ENCODE measurements at regions not wholly inside any gene's neighbourhood (a gene's known extent, or its start where the extent isn't known, plus 50 kb on each side); places are given as distances from the start of the nearest gene placed in this dataset.
A peak's percentile ranks its signal among the peaks of the same experiment; 100 is the strongest.

DNA sequence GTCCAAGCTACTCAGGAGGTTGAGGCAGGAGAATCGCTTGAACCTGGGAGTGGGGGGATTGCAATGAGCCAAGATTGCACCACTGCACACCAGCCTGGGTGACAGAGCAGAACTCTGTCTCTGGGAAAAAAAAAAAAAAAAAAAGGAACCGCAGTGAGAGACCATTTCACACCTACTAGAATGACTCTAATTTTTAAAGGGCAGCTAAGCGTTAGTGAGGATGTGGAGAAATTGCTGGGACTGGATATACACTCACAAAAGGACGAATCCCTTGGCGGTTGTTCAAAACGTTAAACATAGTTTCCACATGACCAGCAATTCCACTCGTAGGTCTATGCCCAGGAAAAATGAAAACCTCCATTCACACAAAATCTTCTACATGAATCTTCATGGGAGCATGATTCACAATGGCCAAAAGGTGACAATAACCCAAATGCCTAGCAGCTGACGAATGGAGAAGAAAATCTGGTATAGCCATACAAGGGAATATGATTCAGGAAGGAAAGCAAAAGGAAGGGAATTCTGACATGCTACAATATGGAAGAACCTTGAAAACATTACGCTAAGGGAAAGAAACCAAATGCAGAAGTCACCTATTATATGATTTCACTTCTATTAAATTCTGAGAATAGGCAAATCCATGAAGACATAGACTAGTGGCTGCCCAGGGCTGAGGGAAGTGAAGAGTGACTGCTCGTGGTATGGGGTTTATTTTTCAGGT is 127.0 kb downstream of the CHSY1 start:
- peak in 1 of 3 donors; percentile 36 for DNase-seq (ENCODE audit: low read depth in 2 of 3, low spot score in 2 of 3)

DNA sequence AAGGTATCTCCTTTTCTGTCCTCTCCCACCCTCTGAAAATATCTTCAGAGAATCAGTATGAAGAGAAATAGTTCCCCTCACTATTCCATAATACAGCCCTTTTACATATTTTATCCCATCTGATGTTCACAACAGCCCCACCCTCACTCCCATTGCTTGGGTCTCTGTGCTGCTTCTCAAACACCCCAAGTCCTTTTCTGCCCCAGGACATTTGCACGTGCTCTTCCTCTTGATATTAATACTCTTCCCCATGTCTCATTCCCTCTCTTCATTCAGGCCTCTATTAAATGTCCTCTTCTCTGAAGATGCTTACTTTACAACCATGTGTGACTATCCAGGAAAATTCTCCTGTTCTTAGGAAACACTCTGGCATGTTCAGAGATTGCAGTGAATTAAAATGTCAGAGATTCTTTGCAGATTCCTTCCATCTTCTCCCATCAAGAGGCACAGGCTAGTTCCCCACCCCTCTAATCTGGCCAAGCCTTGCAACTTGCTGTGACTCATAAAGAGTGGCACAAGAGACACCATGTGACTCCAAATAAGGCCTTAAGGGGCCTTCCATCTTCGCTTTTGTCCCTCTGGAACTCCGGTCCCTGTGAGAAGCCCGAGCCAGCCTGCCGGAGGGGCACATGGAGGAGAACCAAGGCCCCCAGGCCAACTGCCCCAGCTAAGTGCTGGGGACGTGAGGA is 128.5 kb downstream of the CHSY1 start:
- DNase-seq (ENCODE audit: low read depth in 2 of 3, low spot score in 2 of 3), result no peak

DNA sequence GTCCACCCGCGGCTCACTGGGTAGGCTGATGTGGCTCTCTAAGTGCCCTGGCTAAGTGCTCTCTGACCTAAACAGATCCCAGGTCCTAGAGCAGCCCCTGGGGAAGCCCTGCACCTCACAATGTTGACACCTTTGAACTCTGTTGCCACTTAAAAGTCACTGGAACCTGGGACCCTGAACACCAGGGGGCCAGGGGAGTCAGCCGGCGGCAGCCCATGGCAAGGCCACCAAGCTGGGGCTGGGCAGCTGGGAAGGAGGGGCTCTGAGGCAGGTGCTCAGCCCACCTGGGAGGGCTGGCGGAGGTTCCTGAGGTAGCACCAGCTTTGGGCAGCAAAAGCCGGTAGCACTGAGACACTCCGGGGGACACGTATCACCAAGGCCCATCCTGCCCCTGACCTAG is 129.0 kb downstream of the CHSY1 start:
- DNase-seq (ENCODE audit: low read depth in 2 of 3, low spot score in 2 of 3), result no peak

DNA sequence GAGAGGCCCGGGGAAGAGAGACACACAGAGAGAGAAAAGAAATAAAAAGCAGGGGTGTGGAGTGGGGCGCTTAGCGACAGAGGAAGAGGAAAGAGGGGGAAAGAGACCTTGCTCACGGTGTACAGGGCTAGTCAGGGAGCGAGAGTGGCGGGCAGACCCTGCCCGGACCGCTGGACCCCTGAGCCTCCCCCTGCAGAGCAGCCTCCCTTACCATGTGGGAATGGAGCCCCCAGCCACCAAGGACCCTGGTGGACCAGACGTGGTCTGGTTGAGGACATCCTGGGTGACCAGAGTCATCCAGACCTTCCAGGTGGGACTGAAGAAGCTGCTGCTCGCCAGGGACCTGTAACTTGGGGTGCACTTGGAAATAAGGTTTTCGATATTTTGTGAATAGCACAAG is 129.6 kb downstream of the CHSY1 start:
- DNase-seq (ENCODE audit: low read depth in 2 of 3, low spot score in 2 of 3), result no peak

DNA sequence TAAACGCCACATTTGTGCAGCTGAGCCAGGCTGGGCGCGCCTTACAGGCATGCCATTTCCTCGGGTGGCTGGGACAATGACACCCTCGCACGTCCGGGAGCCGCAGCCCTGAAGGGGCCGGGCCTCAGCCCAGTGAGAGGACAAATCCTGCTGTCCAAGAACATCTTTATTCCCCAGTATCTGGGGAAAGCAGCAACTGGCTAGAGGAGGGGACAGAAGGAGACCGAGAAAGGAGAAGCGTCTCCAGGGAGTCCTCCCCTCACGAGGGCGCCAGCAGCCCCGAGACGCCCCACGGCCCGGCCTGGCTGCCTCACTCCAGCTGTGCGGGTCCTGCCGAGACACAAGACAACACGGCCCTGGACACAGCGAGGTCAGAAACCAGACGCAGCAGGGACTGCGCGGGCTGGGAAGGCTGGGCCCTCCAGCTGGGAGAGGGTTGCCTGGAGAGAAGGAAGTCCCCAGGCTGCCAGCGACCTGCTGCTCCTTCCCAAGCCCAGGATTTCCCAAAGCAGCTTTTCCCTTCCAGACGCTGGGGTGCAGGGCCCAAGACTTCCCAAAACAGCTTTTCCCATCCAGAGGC is 130.2 kb downstream of the CHSY1 start:
- DNase-seq (ENCODE audit: low read depth in 2 of 3, low spot score in 2 of 3), result peak in 2 of 3 donors; percentile 58 to 72

DNA sequence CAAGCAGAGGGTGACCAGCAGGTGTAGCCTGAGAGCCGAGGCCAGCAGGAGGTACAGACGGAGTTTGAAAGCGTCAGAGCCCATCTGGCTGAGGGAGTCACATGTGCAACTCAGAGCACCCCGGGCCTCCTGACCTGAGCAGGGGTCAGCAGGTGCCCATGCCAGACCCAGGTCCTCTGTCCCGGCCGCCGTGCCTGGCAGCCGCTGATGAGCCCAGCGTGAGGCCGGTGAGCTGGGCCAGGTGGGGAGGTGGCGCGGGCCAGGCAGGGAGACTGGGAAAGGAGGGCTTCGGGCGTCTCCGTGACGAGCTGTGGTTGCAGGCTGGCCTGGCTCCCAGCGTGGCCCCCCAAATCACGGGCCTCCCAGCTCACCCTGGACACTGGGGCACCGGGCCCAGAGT is 130.9 kb downstream of the CHSY1 start:
- no peak for DNase-seq (ENCODE audit: low read depth in 2 of 3, low spot score in 2 of 3)

DNA sequence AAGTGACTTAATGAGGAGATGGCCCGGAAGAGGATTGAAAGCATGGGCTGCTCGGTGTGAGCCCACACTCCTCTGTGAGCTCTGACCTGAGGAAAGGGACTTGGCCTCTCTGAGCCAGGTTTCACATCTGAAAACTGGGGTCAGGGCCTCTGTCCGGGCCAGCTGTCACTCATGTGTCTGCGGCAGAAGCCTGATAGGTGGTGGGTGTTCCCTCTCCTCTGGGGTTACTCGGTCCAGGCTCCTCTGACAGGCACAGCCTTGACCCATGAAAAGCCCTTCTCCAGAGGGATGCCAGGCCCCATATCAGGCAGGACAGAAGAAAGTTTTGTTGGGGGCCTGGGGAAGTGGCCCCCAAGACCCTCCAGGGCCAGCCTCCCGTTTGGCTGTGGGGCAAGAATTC is 131.4 kb downstream of the CHSY1 start:
- no peak for DNase-seq (ENCODE audit: low read depth in 2 of 3, low spot score in 2 of 3)
